Stimulated activated CD8-positive, alpha-beta memory T cell treated with anti-CD3 and anti-CD28 coated beads, Interleukin-2, amount 100 ng/mL, for 1 hour (primary cell): ENCODE measurements at regions not wholly inside any gene's neighbourhood (a gene's known extent, or its start where the extent isn't known, plus 50 kb on each side); places are given as distances from the start of the nearest gene placed in this dataset.
"Not testable (repeated sequence)": the region's sequence is repeated elsewhere in the genome, so short reads cannot be mapped to it uniquely, and the experiment has no call there.

Experiments used
- DNase-seq, 2 donors: peaks; one replicate each; pipeline ENCODE4 v3.0.0-alpha.2; 2020; ENCODE audit warnings: low read depth in 2 of 2

GRCh38 chr22:47370448-47371262 is 608.2 kb downstream of the TBC1D22A start:
- DNase-seq, result no peak

GRCh38 chr22:47369431-47370015 is 607.1 kb downstream of the TBC1D22A start:
- no peak for DNase-seq

- no peak for DNase-seq
These were observed 606.6 kb downstream of the TBC1D22A start for GRCh38 chr22:47369020-47369419.

DNA sequence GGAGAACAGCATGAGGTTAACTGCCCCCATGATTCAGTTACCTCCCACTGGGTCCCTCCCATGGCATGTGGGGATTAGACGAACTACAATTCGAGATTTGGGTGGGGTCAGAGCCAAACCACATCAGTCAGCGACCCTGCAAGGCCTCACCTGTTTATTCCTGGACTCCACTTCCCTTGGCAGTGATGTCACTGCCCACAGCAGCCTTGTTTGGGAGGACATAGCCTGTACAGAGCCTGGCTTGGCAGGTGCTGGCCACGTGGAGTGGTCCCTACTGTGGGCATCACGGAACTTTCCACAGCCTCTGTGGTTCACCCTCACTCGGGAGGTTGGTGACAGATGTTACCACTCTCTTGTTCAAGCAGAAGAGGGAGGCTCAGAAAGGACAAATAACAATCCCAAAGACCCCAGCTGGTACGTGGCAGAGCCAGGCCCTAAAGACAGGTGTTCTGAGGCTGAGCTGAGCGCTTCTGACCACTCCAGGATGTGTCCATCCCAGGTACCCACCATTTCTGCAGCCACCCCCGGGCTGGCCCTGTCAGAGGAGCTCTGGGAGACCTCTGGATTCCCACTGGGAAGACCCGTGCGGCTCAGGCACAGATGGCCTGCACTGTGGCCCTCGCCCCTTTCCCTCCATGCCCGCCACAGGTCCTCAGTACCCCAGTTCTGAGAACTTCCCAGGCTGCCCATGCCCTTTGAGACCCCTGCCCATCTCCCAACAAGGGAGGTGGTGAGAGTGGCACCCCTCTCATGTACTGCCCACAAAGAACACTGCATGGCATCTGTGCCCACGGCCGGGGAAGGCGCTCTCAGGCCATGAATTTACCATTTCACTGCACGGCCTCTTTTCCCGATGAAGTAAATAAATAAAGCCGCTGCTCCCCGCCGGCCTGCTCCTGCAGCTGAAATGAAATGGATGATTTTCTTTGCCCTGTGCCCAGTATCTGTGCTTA is 605.8 kb downstream of the TBC1D22A start:
- no peak for DNase-seq

GRCh38 chr22:47367107-47367690 is 604.7 kb downstream of the TBC1D22A start:
- no peak for DNase-seq

GRCh38 chr22:47366026-47366767 is 603.7 kb downstream of the TBC1D22A start:
- DNase-seq, result no peak

DNA sequence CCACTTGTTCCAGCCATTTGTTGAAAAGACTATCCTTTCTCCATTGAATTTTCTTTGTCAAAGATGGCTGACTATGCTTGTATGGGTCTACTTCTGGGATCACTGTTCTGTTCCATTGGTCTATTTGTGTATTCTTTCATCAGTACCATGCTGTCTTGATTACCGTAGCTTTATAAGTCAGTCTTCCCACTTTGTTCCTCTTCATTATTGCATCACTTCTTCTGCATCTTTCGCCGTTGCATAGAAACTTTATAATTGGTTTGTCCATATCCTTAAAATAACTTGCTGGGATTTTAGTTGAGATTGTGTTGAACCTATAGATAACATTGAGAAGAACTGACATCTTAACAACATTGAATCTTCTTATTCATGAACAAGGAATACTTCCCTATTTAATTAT is 598.8 kb downstream of the TBC1D22A start:
- DNase-seq, result no peak

DNA sequence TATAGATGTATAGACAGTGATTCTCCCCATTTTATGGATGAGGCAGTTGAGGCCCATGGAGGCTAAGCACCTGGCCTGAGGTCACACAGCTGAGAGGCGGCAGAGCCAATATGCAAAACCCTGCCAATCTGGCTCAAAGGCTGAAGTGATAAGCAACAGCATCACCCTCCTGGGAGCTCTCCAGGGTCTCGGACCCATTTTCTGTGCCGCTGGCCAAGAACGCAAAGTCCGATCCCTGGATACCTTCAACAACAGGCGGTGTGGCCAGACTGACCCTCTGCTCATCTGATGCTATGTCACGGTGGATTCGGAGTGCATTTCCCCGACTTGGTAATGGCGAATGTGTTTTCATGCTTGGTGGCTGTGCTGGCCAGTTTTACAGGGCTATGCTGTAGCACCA is 595.0 kb downstream of the TBC1D22A start:
- DNase-seq, result no peak

DNA sequence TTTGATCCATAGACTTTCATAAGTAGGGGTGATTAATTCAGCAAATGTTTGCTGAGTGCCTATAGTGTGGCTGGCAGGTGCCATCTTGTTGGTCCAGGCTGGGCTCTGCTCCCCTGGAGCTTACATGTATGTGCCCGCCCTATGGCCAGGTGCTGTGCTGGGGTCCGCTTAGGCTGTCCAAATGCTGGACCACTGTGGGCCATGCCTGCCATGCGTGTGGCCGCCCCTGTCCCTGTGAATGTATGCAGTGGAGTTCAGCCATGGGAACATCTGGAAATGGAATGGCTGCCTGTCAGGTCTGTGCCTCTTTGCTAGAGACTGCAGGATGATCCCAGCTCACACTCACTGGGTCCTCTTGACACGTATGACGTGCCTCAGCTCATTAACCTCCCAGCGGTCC is 594.6 kb downstream of the TBC1D22A start:
- no peak for DNase-seq

DNA sequence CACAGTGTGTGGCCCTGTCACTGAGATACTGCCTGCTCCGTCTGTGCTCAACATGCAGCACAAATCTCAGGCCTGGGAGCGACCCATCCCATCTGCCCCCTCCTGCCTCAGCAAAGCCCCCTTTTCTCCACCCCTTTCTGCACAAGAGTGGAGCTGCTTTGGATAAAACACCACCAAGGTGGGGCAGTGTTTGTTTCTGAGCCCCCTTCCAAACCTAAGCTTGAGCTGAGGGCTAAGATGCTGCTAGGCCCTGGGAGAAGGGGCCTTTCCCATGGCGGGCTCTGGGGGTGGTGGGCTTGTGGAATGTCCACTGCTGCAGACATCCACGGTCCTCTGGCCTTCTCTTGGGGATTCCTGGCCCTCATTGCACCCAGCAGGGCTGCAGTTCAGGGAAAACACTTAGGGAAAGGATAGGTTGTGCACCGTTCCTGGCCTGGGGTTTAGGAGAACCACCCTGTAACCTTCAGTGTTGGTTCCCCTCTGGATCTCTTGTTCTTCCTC is 594.1 kb downstream of the TBC1D22A start:
- DNase-seq, result no peak

GRCh38 chr22:47355776-47356510 is 593.5 kb downstream of the TBC1D22A start:
- no peak for DNase-seq

DNA sequence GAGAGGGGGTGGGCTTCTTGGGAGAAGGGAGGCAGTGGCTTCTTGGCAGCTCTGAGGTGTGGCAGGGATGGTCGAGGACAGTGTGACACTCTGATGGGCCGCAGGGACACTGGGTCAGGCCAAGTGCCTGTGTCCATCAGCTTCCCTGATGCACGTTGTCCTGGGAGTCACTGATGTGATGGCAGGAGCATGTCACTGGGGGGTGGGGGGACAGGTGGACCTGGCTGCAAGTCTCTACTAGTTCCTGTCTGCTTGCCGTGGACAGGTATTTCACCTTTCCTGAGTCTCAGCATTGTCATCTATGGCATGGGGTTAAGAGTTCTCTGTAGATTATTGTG is 592.9 kb downstream of the TBC1D22A start:
- no peak for DNase-seq

DNA sequence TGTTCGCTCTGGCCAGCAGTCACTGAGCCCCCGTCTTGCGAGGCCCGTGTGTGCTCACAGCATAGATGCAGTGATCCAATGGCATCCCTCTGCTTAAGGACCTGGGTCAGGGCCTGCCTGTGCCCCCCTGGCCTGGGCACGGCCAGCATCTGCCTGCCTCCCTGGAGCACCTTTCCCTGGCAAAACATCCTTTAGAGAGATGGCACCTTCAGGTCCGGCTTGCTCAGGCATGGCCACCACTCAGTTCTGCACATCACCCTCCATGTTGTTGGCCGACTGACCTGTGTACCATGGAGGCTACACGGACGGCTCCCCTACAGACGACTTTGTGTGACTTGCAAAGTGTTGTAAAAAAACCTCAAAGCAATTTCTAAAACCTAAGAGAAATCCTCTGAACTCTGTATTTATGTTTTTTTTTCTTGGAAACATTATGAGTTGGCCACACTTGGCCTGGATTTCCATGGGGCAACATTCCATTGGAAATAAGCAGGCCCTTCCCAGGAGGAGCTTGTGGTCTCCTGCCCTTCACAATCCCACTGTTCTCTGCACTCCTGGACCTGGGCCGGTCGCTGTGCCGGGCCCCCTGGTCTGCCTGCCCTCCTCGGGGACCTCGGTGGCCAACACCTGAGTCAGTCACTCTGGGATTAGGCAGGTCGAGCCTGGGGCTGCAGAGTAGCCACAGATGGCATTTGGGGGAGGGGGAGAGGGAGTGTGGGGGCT is 592.4 kb downstream of the TBC1D22A start:
- no peak for DNase-seq

- DNase-seq, result no peak
These were observed 590.7 kb downstream of the TBC1D22A start for GRCh38 chr22:47352920-47353700.

DNA sequence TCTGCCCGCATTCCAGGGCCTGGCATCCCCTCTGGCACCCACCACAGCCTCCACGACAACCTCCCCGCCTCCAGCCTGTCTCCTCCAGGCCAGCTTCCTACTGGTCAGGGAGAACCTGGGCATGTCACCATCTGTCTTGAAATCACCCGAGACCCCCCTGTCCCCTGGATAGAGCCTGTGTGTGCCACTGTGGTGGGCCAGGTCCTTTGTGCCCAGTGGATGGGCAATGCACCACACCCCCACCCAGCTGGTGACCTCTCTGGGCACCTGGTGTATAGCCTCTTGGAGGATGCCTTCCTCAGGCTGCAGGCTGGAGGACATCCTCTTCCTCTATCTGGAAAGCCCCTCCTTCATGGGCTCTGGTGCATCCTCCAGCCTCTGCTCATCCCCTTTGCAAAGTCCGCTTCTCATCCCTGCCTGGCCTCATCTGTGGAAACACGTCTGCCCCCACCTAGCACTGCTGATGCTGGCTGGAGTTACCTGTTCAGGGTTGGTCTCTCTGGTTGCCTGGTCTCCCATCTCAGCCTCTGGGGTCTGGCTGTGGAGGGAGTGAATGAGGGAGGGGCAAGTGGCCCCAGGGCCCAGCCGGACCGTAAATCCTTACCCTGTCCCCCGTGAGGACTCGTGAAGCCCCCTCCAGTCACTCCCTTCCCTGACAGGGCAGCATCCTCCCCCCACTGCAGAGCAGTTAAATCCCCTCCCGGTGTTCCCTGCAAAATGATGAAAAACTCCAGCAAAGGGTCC is 589.6 kb downstream of the TBC1D22A start:
- DNase-seq, result no peak

DNA sequence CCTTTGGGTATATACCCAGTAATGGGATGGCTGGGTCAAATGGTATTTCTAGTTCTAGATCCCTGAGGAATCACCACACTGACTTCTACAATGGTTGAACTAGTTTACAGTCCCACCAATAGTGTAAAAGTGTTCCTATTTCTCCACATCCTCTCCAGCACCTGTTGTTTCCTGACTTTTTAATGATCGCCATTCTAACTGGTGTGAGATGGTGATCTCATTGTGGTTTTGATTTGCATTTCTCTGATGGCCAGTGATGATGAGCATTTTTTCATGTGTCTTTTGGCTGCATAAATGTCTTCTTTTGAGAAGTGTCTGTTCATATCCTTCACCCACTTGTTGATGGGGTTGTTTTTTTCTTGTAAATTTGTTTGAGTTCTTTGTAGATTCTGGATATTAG is 583.8 kb downstream of the TBC1D22A start:
- DNase-seq, result not testable (repeated sequence)

DNA sequence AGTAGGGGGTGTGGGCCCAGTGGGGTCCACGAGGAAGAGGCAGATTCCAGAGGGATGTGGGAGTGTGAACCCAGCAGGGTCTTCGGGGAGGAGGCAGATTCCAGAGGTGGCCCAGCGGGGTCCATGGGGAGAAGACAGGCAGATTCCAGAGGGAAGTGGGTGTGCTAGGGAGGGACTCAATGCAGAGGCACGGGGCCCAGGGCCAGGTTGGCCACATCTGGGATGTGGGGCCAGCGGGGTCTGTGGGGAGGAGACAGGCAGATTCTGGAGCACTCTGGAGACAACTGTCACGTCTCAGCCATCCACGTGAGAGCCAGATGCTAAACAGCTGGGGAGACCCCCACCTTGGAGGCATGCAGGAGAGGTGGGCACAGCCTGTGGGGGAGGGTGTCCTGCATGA is 582.6 kb downstream of the TBC1D22A start:
- no peak for DNase-seq

DNA sequence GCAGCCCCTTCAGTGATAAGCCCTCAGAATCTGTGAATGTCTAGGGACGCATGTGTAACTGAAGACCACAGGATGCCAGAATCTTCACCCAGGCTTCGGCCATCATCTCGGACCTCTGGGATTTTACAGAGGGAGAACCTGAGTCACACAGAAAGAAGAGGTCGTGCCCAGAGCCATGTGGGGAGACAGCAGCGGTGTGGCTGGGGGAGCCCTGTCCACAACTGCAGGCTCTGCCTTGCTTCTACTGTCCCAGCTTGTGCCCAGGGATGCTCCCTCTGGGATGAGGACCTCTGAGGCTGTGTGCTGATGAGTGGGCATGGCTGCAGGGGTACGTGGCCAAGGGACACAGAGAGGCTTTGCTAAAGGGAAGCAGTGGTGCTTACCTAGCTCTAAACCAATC is 582.0 kb downstream of the TBC1D22A start:
- DNase-seq, result no peak
